IMR-90 (cell line): ENCODE measurements at regions not wholly inside any gene's neighbourhood (a gene's known extent, or its start where the extent isn't known, plus 50 kb on each side); places are given as distances from the start of the nearest gene placed in this dataset.

ENCODE experiments used
- ATAC-seq: fragments of 200-7000 bp; cut with Tn5 transposase; 2 replicates; pipeline ENCODE4 v1.9.1; 2020; ENCODE audit warnings: low read depth, mild to moderate bottlenecking, moderate library complexity
- BruUV-seq: library from RNA; stranded (reverse); fragments of 400-500 nt; replicated peaks from 2 replicates; lab custom pipeline; 2021; lab: Mats Ljungman, UMichigan
- CTCF ChIA-PET: fragments of 300-600 bp; formaldehyde crosslinking; extraction: SDS; loops from one replicate; lab custom pipeline; 2021; ENCODE audit warnings: antibody characterized with exemption; lab: Yijun Ruan, JAX
- POLR2A ChIA-PET: fragments of 300-600 bp; sonication (Branson Sonifier 250); formaldehyde crosslinking; loops from one replicate; lab custom pipeline; 2022; ENCODE audit warnings: antibody characterized with exemption; ENCODE audit not compliant: unreplicated experiment; lab: Charles Lee
- DNase-seq: peaks from one replicate; pipeline ENCODE4 v3.0.0; 2013
- H2AFZ ChIP-seq: replicated peaks from 2 replicates; pipeline ENCODE3; 2013; ENCODE audit warnings: low read length, mild to moderate bottlenecking; ENCODE audit not compliant: poor library complexity
- H2AK5ac ChIP-seq: 2 replicates; pipeline ENCODE4 v1.6.1; 2013; ENCODE audit warnings: low read depth, low read length, inconsistent platforms
- H2AK9ac ChIP-seq: replicated peaks from 2 replicates; pipeline ENCODE3; 2013; ENCODE audit warnings: mild to moderate bottlenecking, low read depth, low read length, moderate library complexity; ENCODE audit not compliant: poor library complexity
- H2BK120ac ChIP-seq: 2 replicates; pipeline ENCODE4 v1.6.1; 2013; ENCODE audit warnings: low read depth, low read length, inconsistent platforms
- H2BK15ac ChIP-seq: 3 replicates; pipeline ENCODE4 v1.6.1; 2013; ENCODE audit warnings: low read depth, low read length, inconsistent platforms
- H2BK20ac ChIP-seq: 2 replicates; pipeline ENCODE4 v1.6.1; 2013; ENCODE audit warnings: low read depth, mild to moderate bottlenecking, inconsistent platforms, low read length, moderate library complexity
- H2BK5ac ChIP-seq: 2 replicates; pipeline ENCODE4 v1.6.1; 2013; ENCODE audit warnings: mild to moderate bottlenecking, low read depth, low read length, inconsistent platforms; ENCODE audit not compliant: poor library complexity, severe bottlenecking
- H3K14ac ChIP-seq: replicated peaks from 2 replicates; pipeline ENCODE4 v1.6.1; 2013; ENCODE audit warnings: low read depth, low read length, inconsistent platforms
- H3K18ac ChIP-seq: 2 replicates; pipeline ENCODE4 v1.6.1; 2013; ENCODE audit warnings: low read depth, low read length, control low read depth
- H3K23ac ChIP-seq: 2 replicates; pipeline ENCODE4 v1.6.1; 2013; ENCODE audit warnings: low read depth, low read length, inconsistent platforms
- H3K27ac ChIP-seq: 2 replicates; pipeline ENCODE4 v1.5.1; 2013; ENCODE audit warnings: mild to moderate bottlenecking, control low read depth, low read length; ENCODE audit not compliant: insufficient read depth
- H3K27me3 ChIP-seq: 2 replicates; pipeline ENCODE4 v1.6.1; 2013; ENCODE audit warnings: low read length; ENCODE audit not compliant: control insufficient read depth, insufficient read depth
- H3K36me3 ChIP-seq: 2 replicates; pipeline ENCODE4 v1.6.1; 2013; ENCODE audit warnings: low read length, mixed read lengths; ENCODE audit not compliant: control insufficient read depth, insufficient read depth
- H3K4ac ChIP-seq: 2 replicates; pipeline ENCODE4 v1.6.1; 2013; ENCODE audit warnings: low read depth, low read length, inconsistent platforms
- H3K4me1 ChIP-seq: 2 replicates; pipeline ENCODE4 v1.6.1; 2013; ENCODE audit warnings: low read length, mixed read lengths; ENCODE audit not compliant: control insufficient read depth, insufficient read depth
- H3K4me2 ChIP-seq: 2 replicates; pipeline ENCODE4 v1.6.1; 2013; ENCODE audit warnings: low read depth, mild to moderate bottlenecking, control low read depth, low read length, moderate library complexity
- H3K4me3 ChIP-seq: 2 replicates; pipeline ENCODE4 v1.5.1; 2013; ENCODE audit warnings: low read depth, mild to moderate bottlenecking, control low read depth, low read length, moderate library complexity; ENCODE audit not compliant: insufficient read depth
- H3K56ac ChIP-seq: 2 replicates; pipeline ENCODE4 v1.6.1; 2013; ENCODE audit warnings: low read length, inconsistent platforms; ENCODE audit not compliant: insufficient read depth; ENCODE audit errors: extremely low read depth
- H3K79me1 ChIP-seq, 2 experiments: 2 replicates each; pipeline ENCODE4 v1.6.1; 2013; ENCODE audit warnings: low read length in 2 of 2, inconsistent platforms in 1 of 2, low read depth in 1 of 2
- H3K9ac ChIP-seq: 2 replicates; pipeline ENCODE4 v1.6.1; 2013; ENCODE audit warnings: low read depth, low read length, control low read depth
- H3K9me1 ChIP-seq: 2 replicates; pipeline ENCODE4 v1.6.1; 2013; ENCODE audit warnings: low read length, inconsistent platforms; ENCODE audit not compliant: insufficient read depth
- H3K9me3 ChIP-seq: 2 replicates; pipeline ENCODE4 v1.6.1; 2013; ENCODE audit warnings: low read length; ENCODE audit not compliant: control insufficient read depth, insufficient read depth
- H4K20me1 ChIP-seq: 2 replicates; pipeline ENCODE4 v1.6.1; 2013; ENCODE audit warnings: low read length, inconsistent platforms; ENCODE audit not compliant: insufficient read depth
- H4K5ac ChIP-seq: 2 replicates; pipeline ENCODE4 v1.6.1; 2013; ENCODE audit warnings: mild to moderate bottlenecking, low read depth, low read length, control low read depth
- H4K8ac ChIP-seq, 2 experiments: 2 replicates each; pipeline ENCODE4 v1.6.1; 2013; ENCODE audit warnings: low read depth in 2 of 2, low read length in 2 of 2, control low read depth in 1 of 2, inconsistent platforms in 1 of 2
- H4K91ac ChIP-seq: 2 replicates; pipeline ENCODE4 v1.6.1; 2013; ENCODE audit warnings: low read depth, low read length, inconsistent platforms; ENCODE audit not compliant: insufficient read depth
- CEBPB ChIP-seq: IDR thresholded peaks from 2 replicates; pipeline ENCODE4 v1.6.1; 2012; ENCODE audit warnings: low read depth, low read length, improper control_type of control experiment
- FOS ChIP-seq: fragments of 150-350 bp; IDR thresholded peaks from 2 replicates; pipeline ENCODE4 v1.6.1; 2016; ENCODE audit warnings: low read depth, low read length
- MXI1 ChIP-seq: IDR thresholded peaks from 2 replicates; pipeline ENCODE4 v1.6.1; 2012; ENCODE audit warnings: low read depth, mild to moderate bottlenecking, low read length, moderate library complexity, borderline replicate concordance
- WGBS, 2 experiments: methylation state at CpG; one replicate each; pipeline versions ENCODE4 v1.1.5 to v1.1.7; 2013; ENCODE audit warnings: missing lambda C conversion rate in 2 of 2; ENCODE audit not compliant: insufficient read length in 1 of 2; ENCODE audit errors: extremely low coverage in 2 of 2; 5-methylcytosine and 5-hydroxymethylcytosine counted together
- dilution Hi-C: fragments of 300-500 bp; cut with HindIII; formaldehyde crosslinking; loops from one replicate; pipeline ENCODE4 v1.14.3; 2018; ENCODE audit warnings: low sequenced_read_pairs; ENCODE audit not compliant: unreplicated experiment
- in situ Hi-C: fragments of 300-500 bp; cut with MboI; formaldehyde crosslinking; loops from 3 replicates; pipeline ENCODE4 v1.14.3; 2019; ENCODE audit warnings: low sequenced_read_pairs, inconsistent platforms, mixed read lengths
- intact Hi-C: fragments of 100-400 bp; cut with micrococcal nuclease; formaldehyde crosslinking; loops from 2 replicates; pipeline ENCODE4 v1.10.0; 2022
- TF ChIP-seq, protein P1 (sequence below): fragments of 150-350 bp; IDR thresholded peaks from 2 replicates; pipeline ENCODE4 v1.6.1; 2017; ENCODE audit warnings: mild to moderate bottlenecking, antibody characterized with exemption, low read length, low read depth

DNA sequence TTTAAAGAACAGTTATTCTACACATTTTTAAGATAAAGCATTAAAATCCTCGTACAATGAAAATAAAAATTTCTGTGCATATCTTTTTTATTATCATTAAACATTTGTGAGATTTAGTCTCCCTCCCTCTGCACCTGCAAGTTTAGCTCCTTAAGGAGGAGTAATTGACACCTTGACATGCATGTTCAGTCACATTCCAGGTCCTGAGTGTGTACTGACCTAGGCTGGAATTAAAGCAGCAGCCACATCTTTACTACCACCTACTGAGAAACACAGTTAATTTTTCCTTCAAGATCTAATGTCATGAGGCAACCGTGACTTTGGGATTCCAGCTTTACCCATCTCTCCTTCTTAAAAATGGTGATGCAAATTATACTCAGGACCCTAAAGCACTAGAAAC lies 123.1 kb upstream of the FREM2 start:
- H4K8ac ChIP-seq: no peak overlapping the region
- no peak overlapping the region for H2BK5ac ChIP-seq
- no peak overlapping the region for H2BK120ac ChIP-seq
- H3K27me3 ChIP-seq: no peaks in the 10 kb centered on the region
- no CpG with 5 or more reads among the region's 2 CpGs for WGBS, 2 experiments
- H3K14ac ChIP-seq: no peak overlapping the region
- no peaks in the 10 kb centered on the region for H4K20me1 ChIP-seq
- H2BK20ac ChIP-seq: no peak overlapping the region
- in situ Hi-C loops (no loop called here), intact Hi-C loops (no loop called here), dilution Hi-C loops (no loop called here)
- H3K9me3 ChIP-seq: no peaks in the 10 kb centered on the region
- no peak overlapping the region for H2BK15ac ChIP-seq
- no peaks in the 10 kb centered on the region for H3K36me3 ChIP-seq
- no peak overlapping the region for H3K56ac ChIP-seq
- ChIA-PET POLR2A (no interaction called here), CTCF (no interaction called here)
- BruUV-seq: no TSS peak
- H2AK5ac ChIP-seq: no peak overlapping the region
- H3K23ac ChIP-seq: no peak overlapping the region
- ATAC-seq: no peak
- H3K79me1 ChIP-seq: no peaks in the 10 kb centered on the region
- H3K18ac ChIP-seq: no peak overlapping the region
- no peaks in the 10 kb centered on the region for H3K9me1 ChIP-seq
- H3K4me2 ChIP-seq: no peak overlapping the region
- H2AK9ac ChIP-seq: no peak overlapping the region
- no peak overlapping the region for H3K4me3 ChIP-seq
- H3K27ac ChIP-seq: no peak overlapping the region
- no peak overlapping the region for H3K4ac ChIP-seq
- no peaks in the 10 kb centered on the region for H3K4me1 ChIP-seq
- no peak overlapping the region for H3K9ac ChIP-seq
- TF ChIP-seq, protein P1, sequence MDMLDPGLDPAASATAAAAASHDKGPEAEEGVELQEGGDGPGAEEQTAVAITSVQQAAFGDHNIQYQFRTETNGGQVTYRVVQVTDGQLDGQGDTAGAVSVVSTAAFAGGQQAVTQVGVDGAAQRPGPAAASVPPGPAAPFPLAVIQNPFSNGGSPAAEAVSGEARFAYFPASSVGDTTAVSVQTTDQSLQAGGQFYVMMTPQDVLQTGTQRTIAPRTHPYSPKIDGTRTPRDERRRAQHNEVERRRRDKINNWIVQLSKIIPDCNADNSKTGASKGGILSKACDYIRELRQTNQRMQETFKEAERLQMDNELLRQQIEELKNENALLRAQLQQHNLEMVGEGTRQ: no peak
- TF ChIP-seq FOS (no peak), CEBPB (no peak), MXI1 (no peak)
- H4K91ac ChIP-seq: no peak overlapping the region
- no peak overlapping the region for H4K5ac ChIP-seq
- H2AFZ ChIP-seq: no peak overlapping the region
- DNase-seq: no peak
